ENCODE measurements at regions not wholly inside any gene's neighbourhood (a gene's known extent, or its start where the extent isn't known, plus 50 kb on each side); places are given as distances from the start of the nearest gene placed in this dataset.

DNA sequence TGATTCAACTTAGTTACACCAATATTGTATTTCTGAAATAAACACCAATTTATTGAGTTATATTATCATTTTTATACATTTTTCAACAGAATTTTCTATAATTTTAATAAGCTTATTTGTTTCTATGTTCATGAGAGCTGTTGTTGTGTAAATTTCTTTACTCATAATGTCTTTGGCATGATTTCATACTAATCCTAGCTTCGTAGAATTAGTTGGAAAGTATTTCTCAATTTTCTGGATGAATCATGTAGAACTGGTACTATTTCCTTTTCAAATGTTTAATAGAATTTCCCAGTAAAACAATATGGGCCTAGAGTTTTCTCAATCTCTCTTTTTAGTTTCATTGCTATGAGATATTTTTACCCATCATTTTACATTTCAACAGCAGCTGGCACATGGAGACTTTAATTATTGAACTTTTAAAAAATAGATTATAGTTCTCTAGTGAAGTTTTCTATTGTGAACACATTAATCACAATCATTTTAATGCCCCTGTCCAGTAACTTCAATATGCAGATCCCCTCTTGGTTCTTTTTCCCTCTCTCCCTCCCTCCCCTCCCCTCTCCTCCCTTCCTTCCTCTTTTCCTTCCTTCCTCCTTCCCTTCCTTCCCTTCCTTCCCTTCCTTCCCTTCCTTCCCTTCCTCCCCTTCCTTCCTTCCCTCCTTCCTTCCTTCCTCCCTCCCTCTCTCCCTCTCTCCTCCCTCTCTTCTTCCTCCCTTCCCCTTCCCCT lies 1357.1 kb downstream of the ZPLD1 start:
- H3K27ac ChIP-seq = no peak overlapping the region
- intact Hi-C loops (cut with DNase I) = no loop called here
- DNase-seq (ENCODE audit: extremely low spot score in 2 of 2) = no peak
- H3K36me3 ChIP-seq = no peaks in the 10 kb centered on the region
- no peaks in the 10 kb centered on the region for H3K9me3 ChIP-seq
- TF ChIP-seq POLR2A (IDR thresholded peaks at IDR 0.05) (no peak), POLR2AphosphoS5 (IDR thresholded peaks at IDR 0.05; ENCODE audit: insufficient read depth in 1 of 2, low read depth in 1 of 2) (no peak)
- TF ChIP-seq, protein P1, sequence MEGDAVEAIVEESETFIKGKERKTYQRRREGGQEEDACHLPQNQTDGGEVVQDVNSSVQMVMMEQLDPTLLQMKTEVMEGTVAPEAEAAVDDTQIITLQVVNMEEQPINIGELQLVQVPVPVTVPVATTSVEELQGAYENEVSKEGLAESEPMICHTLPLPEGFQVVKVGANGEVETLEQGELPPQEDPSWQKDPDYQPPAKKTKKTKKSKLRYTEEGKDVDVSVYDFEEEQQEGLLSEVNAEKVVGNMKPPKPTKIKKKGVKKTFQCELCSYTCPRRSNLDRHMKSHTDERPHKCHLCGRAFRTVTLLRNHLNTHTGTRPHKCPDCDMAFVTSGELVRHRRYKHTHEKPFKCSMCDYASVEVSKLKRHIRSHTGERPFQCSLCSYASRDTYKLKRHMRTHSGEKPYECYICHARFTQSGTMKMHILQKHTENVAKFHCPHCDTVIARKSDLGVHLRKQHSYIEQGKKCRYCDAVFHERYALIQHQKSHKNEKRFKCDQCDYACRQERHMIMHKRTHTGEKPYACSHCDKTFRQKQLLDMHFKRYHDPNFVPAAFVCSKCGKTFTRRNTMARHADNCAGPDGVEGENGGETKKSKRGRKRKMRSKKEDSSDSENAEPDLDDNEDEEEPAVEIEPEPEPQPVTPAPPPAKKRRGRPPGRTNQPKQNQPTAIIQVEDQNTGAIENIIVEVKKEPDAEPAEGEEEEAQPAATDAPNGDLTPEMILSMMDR (IDR thresholded peaks at IDR 0.05) = no peak
- no peaks in the 10 kb centered on the region for H3K4me1 ChIP-seq
- no peak overlapping the region for H3K4me3 ChIP-seq
- H3K27me3 ChIP-seq = no peaks in the 10 kb centered on the region

GRCh38 chr3:103794656-103795055 lies 1359.8 kb downstream of the ZPLD1 start:
- Histone ChIP-seq H3K36me3 (no peaks in the 10 kb centered on the region), H3K27ac (no peak overlapping the region), H3K27me3 (no peaks in the 10 kb centered on the region), H3K9me3 (no peaks in the 10 kb centered on the region), H3K4me3 (no peak overlapping the region), H3K4me1 (no peaks in the 10 kb centered on the region)
- no peak for TF ChIP-seq POLR2AphosphoS5 (IDR thresholded peaks at IDR 0.05; ENCODE audit: insufficient read depth in 1 of 2, low read depth in 1 of 2)
- no peak for TF ChIP-seq POLR2A (IDR thresholded peaks at IDR 0.05)
- TF ChIP-seq, protein P1 (IDR thresholded peaks at IDR 0.05) = no peak
- intact Hi-C loops (cut with DNase I) = no loop called here
- DNase-seq (ENCODE audit: extremely low spot score in 2 of 2) = no peak

- Histone ChIP-seq H3K9me3 (no peaks in the 10 kb centered on the region), H3K36me3 (no peaks in the 10 kb centered on the region), H3K4me1 (no peaks in the 10 kb centered on the region), H3K27me3 (no peaks in the 10 kb centered on the region), H3K27ac (no peak overlapping the region), H3K4me3 (no peak overlapping the region)
- no peak for DNase-seq (ENCODE audit: extremely low spot score in 2 of 2)
- intact Hi-C loops (cut with DNase I) = no loop called here
- TF ChIP-seq POLR2A (IDR thresholded peaks at IDR 0.05) (no peak), POLR2AphosphoS5 (IDR thresholded peaks at IDR 0.05; ENCODE audit: insufficient read depth in 1 of 2, low read depth in 1 of 2) (no peak)
- TF ChIP-seq, protein P1 (IDR thresholded peaks at IDR 0.05) = no peak
Observed at GRCh38 chr3:103796068-103796467, 1361.3 kb downstream of the ZPLD1 start.

DNA sequence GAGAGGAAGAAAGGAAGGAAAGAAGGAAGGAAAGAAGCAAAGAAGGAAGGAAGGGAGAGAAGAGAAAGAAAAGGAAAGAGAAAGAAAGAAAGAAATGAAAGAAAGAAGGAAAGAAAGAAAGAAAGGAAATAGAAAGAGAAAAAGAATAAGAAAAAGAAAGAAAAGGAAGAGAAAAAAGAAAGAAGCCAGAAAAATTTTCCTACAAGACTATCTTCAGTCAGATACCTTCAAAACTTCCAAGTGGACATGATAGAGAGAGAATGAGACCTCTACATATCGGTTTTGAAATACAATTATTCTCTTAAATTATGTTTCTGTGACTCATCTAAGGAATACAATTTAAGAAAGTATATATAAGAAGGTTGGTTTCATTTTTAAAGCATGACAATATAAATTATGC lies 1369.0 kb downstream of the ZPLD1 start:
- TF ChIP-seq POLR2A (IDR thresholded peaks at IDR 0.05) (no peak), POLR2AphosphoS5 (IDR thresholded peaks at IDR 0.05; ENCODE audit: insufficient read depth in 1 of 2, low read depth in 1 of 2) (no peak)
- TF ChIP-seq, protein P1 (IDR thresholded peaks at IDR 0.05) = no peak
- H3K27me3 ChIP-seq = no peaks in the 10 kb centered on the region
- no peak overlapping the region for H3K4me3 ChIP-seq
- intact Hi-C loops (cut with DNase I) = no loop called here
- H3K27ac ChIP-seq = no peak overlapping the region
- no peaks in the 10 kb centered on the region for H3K4me1 ChIP-seq
- no peaks in the 10 kb centered on the region for H3K36me3 ChIP-seq
- H3K9me3 ChIP-seq = no peaks in the 10 kb centered on the region
- DNase-seq (ENCODE audit: extremely low spot score in 2 of 2) = no peak

DNA sequence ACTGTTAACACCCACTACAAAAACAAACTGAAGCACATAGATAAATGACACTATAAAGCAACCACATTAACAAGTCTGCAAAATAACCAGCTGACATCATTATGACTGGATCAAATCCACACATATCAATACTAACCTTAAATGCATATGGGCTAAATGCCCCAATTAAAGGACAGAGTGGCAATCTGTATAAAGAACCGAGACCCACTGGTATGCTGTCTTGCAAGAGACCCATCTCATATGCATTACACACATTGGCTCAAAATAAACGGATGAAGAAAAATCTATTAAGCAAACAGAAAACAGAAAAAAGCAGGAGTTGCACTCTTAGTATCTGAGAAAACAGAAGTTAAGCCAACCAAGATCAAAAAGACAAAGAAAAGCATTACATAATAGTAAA lies 1375.4 kb downstream of the ZPLD1 start:
- Histone ChIP-seq H3K27me3 (no peaks in the 10 kb centered on the region), H3K36me3 (no peaks in the 10 kb centered on the region), H3K4me3 (no peak overlapping the region), H3K27ac (no peak overlapping the region), H3K4me1 (no peaks in the 10 kb centered on the region), H3K9me3 (no peaks in the 10 kb centered on the region)
- TF ChIP-seq POLR2AphosphoS5 (IDR thresholded peaks at IDR 0.05; ENCODE audit: insufficient read depth in 1 of 2, low read depth in 1 of 2) (no peak), POLR2A (IDR thresholded peaks at IDR 0.05) (no peak)
- TF ChIP-seq, protein P1 (IDR thresholded peaks at IDR 0.05) = no peak
- intact Hi-C loops (cut with DNase I) = no loop called here
- DNase-seq (ENCODE audit: extremely low spot score in 2 of 2) = no peak
